ENCODE measurements at regions not wholly inside any gene's neighbourhood (a gene's known extent, or its start where the extent isn't known, plus 50 kb on each side); places are given as distances from the start of the nearest gene placed in this dataset.

GRCh38 chr18:68102117-68102516 lies 585.6 kb upstream of the DSEL start:
- TF ChIP-seq EZH2phosphoT487 (IDR thresholded peaks at IDR 0.05; ENCODE audit: low read depth, severe bottlenecking, unreplicated experiment): no peak
- TF ChIP-seq, protein P1, sequence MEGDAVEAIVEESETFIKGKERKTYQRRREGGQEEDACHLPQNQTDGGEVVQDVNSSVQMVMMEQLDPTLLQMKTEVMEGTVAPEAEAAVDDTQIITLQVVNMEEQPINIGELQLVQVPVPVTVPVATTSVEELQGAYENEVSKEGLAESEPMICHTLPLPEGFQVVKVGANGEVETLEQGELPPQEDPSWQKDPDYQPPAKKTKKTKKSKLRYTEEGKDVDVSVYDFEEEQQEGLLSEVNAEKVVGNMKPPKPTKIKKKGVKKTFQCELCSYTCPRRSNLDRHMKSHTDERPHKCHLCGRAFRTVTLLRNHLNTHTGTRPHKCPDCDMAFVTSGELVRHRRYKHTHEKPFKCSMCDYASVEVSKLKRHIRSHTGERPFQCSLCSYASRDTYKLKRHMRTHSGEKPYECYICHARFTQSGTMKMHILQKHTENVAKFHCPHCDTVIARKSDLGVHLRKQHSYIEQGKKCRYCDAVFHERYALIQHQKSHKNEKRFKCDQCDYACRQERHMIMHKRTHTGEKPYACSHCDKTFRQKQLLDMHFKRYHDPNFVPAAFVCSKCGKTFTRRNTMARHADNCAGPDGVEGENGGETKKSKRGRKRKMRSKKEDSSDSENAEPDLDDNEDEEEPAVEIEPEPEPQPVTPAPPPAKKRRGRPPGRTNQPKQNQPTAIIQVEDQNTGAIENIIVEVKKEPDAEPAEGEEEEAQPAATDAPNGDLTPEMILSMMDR (IDR thresholded peaks at IDR 0.05; ENCODE audit: poor library complexity): no peak
- no peak for TF ChIP-seq EZH2 (IDR thresholded peaks at IDR 0.05; ENCODE audit: borderline replicate concordance)
- DNase-seq (ENCODE audit: low spot score): no peak
- Histone ChIP-seq H3K4me2 (no peak overlapping the region), H3K4me1 (ENCODE audit: insufficient read depth) (no peaks in the 10 kb centered on the region), H3K4me3 (no peak overlapping the region), H3K9me2 (replicated peaks; ENCODE audit: insufficient read depth) (no peaks in the 10 kb centered on the region), H3K27me3 (no peaks in the 10 kb centered on the region), H3K27ac (no peak overlapping the region), H3K79me2 (no peaks in the 10 kb centered on the region), H3K9me3 (ENCODE audit: low read depth) (no peaks in the 10 kb centered on the region), H4K20me1 (ENCODE audit: insufficient read depth, poor library complexity, severe bottlenecking) (no peaks in the 10 kb centered on the region), H3K36me3 (replicated peaks; ENCODE audit: insufficient read depth, low read depth) (no peaks in the 10 kb centered on the region), H2AFZ (no peak overlapping the region)
- 78% methylated on average over 4 of the region's 4 CpGs for WGBS (ENCODE audit: low lambda C conversion rate, missing lambda C conversion rate)

- TF ChIP-seq EZH2phosphoT487 (IDR thresholded peaks at IDR 0.05; ENCODE audit: low read depth, severe bottlenecking, unreplicated experiment): no peak
- Histone ChIP-seq H2AFZ (no peak overlapping the region), H3K36me3 (replicated peaks; ENCODE audit: insufficient read depth, low read depth) (no peaks in the 10 kb centered on the region), H4K20me1 (ENCODE audit: insufficient read depth, poor library complexity, severe bottlenecking) (no peaks in the 10 kb centered on the region), H3K79me2 (no peaks in the 10 kb centered on the region), H3K27ac (no peak overlapping the region), H3K9me2 (replicated peaks; ENCODE audit: insufficient read depth) (no peaks in the 10 kb centered on the region), H3K4me1 (ENCODE audit: insufficient read depth) (no peaks in the 10 kb centered on the region), H3K4me2 (no peak overlapping the region), H3K27me3 (no peaks in the 10 kb centered on the region), H3K4me3 (no peak overlapping the region), H3K9me3 (ENCODE audit: low read depth) (no peaks in the 10 kb centered on the region)
- WGBS (ENCODE audit: low lambda C conversion rate, missing lambda C conversion rate): 62% methylated on average over 3 of the region's 3 CpGs
- DNase-seq (ENCODE audit: low spot score): no peak
Observed at GRCh38 chr18:68098655-68099054, 582.1 kb upstream of the DSEL start.

DNA sequence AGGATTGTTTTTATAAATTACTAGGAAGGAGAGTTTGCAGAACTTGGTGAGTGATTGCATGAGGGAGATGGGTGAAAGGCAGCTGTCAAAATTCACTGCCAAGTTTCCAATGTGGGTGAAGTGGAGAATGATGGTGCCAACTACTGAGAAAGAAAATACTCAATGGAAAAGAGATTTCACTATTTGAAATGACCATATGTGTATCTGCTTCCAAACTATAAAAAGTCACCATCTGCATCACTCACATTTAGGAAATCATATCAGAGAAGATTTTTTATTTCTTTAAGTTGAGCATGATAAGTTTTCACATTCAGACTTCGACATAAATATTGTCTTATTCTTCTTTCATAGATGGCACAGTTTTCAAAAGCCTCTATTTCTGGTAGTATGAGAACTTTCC lies 570.0 kb upstream of the DSEL start:
- no peaks in the 10 kb centered on the region for H3K9me3 ChIP-seq (ENCODE audit: low read depth)
- H4K20me1 ChIP-seq (ENCODE audit: insufficient read depth, poor library complexity, severe bottlenecking): no peaks in the 10 kb centered on the region
- no peaks in the 10 kb centered on the region for H3K9me2 ChIP-seq (replicated peaks; ENCODE audit: insufficient read depth)
- no peaks in the 10 kb centered on the region for H3K4me1 ChIP-seq (ENCODE audit: insufficient read depth)
- H3K4me3 ChIP-seq: no peak overlapping the region
- H3K27ac ChIP-seq: no peak overlapping the region
- H3K36me3 ChIP-seq (replicated peaks; ENCODE audit: insufficient read depth, low read depth): no peaks in the 10 kb centered on the region
- no peak for DNase-seq (ENCODE audit: low spot score)
- H2AFZ ChIP-seq: no peak overlapping the region
- no peak overlapping the region for H3K4me2 ChIP-seq
- H3K79me2 ChIP-seq: no peaks in the 10 kb centered on the region
- WGBS (ENCODE audit: low lambda C conversion rate, missing lambda C conversion rate): 70% methylated on average over 1 of the region's 1 CpG
- H3K27me3 ChIP-seq: no peaks in the 10 kb centered on the region
- TF ChIP-seq EZH2 (IDR thresholded peaks at IDR 0.05; ENCODE audit: borderline replicate concordance) (no peak), EZH2phosphoT487 (IDR thresholded peaks at IDR 0.05; ENCODE audit: low read depth, severe bottlenecking, unreplicated experiment) (no peak)
- TF ChIP-seq, protein P1 (IDR thresholded peaks at IDR 0.05; ENCODE audit: poor library complexity): no peak

DNA sequence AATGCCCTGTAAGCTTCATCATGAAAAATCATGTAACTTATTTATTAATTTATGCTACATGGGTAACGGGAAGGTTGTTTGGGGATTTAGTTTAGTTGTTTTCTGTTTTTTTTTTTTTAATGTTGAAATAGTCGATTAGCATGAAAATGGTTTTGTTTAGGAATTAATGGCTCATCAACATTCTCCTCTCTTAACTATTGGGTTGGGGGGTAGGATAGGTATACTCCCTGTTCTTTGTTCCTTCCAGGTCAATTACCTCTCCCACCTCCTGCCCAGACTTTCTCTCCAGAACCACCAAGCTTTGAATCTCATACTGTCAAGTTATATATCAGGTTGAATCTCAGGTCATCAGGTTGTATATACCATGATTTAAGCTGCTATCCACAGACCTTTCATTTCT lies 568.7 kb upstream of the DSEL start:
- H4K20me1 ChIP-seq (ENCODE audit: insufficient read depth, poor library complexity, severe bottlenecking): no peaks in the 10 kb centered on the region
- no peak for DNase-seq (ENCODE audit: low spot score)
- no peaks in the 10 kb centered on the region for H3K4me1 ChIP-seq (ENCODE audit: insufficient read depth)
- H3K79me2 ChIP-seq: no peaks in the 10 kb centered on the region
- WGBS (ENCODE audit: low lambda C conversion rate, missing lambda C conversion rate): 92% methylated on average over 2 of the region's 2 CpGs
- no peaks in the 10 kb centered on the region for H3K9me3 ChIP-seq (ENCODE audit: low read depth)
- H3K27me3 ChIP-seq: no peaks in the 10 kb centered on the region
- no peaks in the 10 kb centered on the region for H3K9me2 ChIP-seq (replicated peaks; ENCODE audit: insufficient read depth)
- no peak overlapping the region for H3K4me2 ChIP-seq
- no peaks in the 10 kb centered on the region for H3K36me3 ChIP-seq (replicated peaks; ENCODE audit: insufficient read depth, low read depth)
- H3K4me3 ChIP-seq: no peak overlapping the region
- H3K27ac ChIP-seq: no peak overlapping the region
- TF ChIP-seq EZH2phosphoT487 (IDR thresholded peaks at IDR 0.05; ENCODE audit: low read depth, severe bottlenecking, unreplicated experiment) (no peak), EZH2 (IDR thresholded peaks at IDR 0.05; ENCODE audit: borderline replicate concordance) (no peak)
- TF ChIP-seq, protein P1 (IDR thresholded peaks at IDR 0.05; ENCODE audit: poor library complexity): no peak
- no peak overlapping the region for H2AFZ ChIP-seq

All from hepatocyte (in vitro differentiated cells).